Stimulated activated CD4-positive, alpha-beta T cell treated with anti-CD3 and anti-CD28 coated beads, Interleukin-12 subunit alpha, Interleukin-12 subunit beta, amount 100 ng/mL, for 48 hours (primary cell): ENCODE measurements at regions not wholly inside any gene's neighbourhood (a gene's known extent, or its start where the extent isn't known, plus 50 kb on each side); places are given as distances from the start of the nearest gene placed in this dataset.

Source experiments
- DNase-seq, 3 donors: peaks; one replicate each; pipeline ENCODE4 v3.0.0-alpha.2; 2020; ENCODE audit warnings: low read depth in 2 of 3, low spot score in 1 of 3

- DNase-seq = no peak
Measured at GRCh38 chr14:40599725-40600124, 1007.0 kb upstream of the LRFN5 start.

- DNase-seq = no peak
Measured at GRCh38 chr14:40581264-40581663, 1025.4 kb upstream of the LRFN5 start.

- no peak for DNase-seq
Measured at GRCh38 chr14:40576880-40577478, 1029.7 kb upstream of the LRFN5 start.

- DNase-seq = no peak
Measured at GRCh38 chr14:40574780-40575179, 1031.9 kb upstream of the LRFN5 start.

GRCh38 chr14:40525314-40525713 lies 1081.4 kb upstream of the LRFN5 start:
- no peak for DNase-seq

- DNase-seq = no peak
Measured at GRCh38 chr14:40523123-40523522, 1083.6 kb upstream of the LRFN5 start.

- no peak for DNase-seq
Measured at GRCh38 chr14:40494483-40494882, 1062.2 kb upstream of the FBXO33 start.

- no peak for DNase-seq
Measured at GRCh38 chr14:40487824-40488223, 1055.6 kb upstream of the FBXO33 start.

GRCh38 chr14:40485688-40486087 lies 1053.5 kb upstream of the FBXO33 start:
- DNase-seq = no peak

- no peak for DNase-seq
Measured at GRCh38 chr14:40476005-40476404, 1043.8 kb upstream of the FBXO33 start.

- no peak for DNase-seq
Measured at GRCh38 chr14:40467969-40468368, 1035.7 kb upstream of the FBXO33 start.

- DNase-seq = no peak
Measured at GRCh38 chr14:40464531-40464930, 1032.3 kb upstream of the FBXO33 start.

GRCh38 chr14:40463886-40464285 lies 1031.7 kb upstream of the FBXO33 start:
- no peak for DNase-seq

GRCh38 chr14:40452674-40453073 lies 1020.4 kb upstream of the FBXO33 start:
- DNase-seq = no peak

GRCh38 chr14:40447017-40447416 lies 1014.8 kb upstream of the FBXO33 start:
- no peak for DNase-seq

GRCh38 chr14:40445020-40445419 lies 1012.8 kb upstream of the FBXO33 start:
- no peak for DNase-seq

- DNase-seq = no peak
Measured at GRCh38 chr14:40436551-40436950, 1004.3 kb upstream of the FBXO33 start.

GRCh38 chr14:40417777-40418401 lies 985.7 kb upstream of the FBXO33 start:
- DNase-seq = no peak

GRCh38 chr14:40416565-40416964 lies 984.3 kb upstream of the FBXO33 start:
- no peak for DNase-seq

GRCh38 chr14:40414386-40414785 lies 982.2 kb upstream of the FBXO33 start:
- no peak for DNase-seq

GRCh38 chr14:40413136-40413535 lies 980.9 kb upstream of the FBXO33 start:
- no peak for DNase-seq

GRCh38 chr14:40410708-40411107 lies 978.5 kb upstream of the FBXO33 start:
- DNase-seq = no peak

- no peak for DNase-seq
Measured at GRCh38 chr14:40402957-40403356, 970.7 kb upstream of the FBXO33 start.
